ENCODE measurements at regions not wholly inside any gene's neighbourhood (a gene's known extent, or its start where the extent isn't known, plus 50 kb on each side); places are given as distances from the start of the nearest gene placed in this dataset.

GRCh38 chr6:23365732-23366131 is 760.3 kb upstream of the NRSN1 start:
- H3K36me3 Mint-ChIP-seq, result no peaks in the 10 kb centered on the region
- CTCF ChIA-PET, result no interaction called here
- no peaks in the 10 kb centered on the region for H3K27me3 Mint-ChIP-seq
- no peaks in the 10 kb centered on the region for H3K4me1 Mint-ChIP-seq
- H3K9me3 Mint-ChIP-seq, result peaks cover 8% of the 10 kb centered on the region
- DNase-seq, result no peak
- H3K27ac Mint-ChIP-seq, result no peak overlapping the region
- no peak overlapping the region for H3K4me3 Mint-ChIP-seq

GRCh38 chr6:23367311-23367710 is 758.7 kb upstream of the NRSN1 start:
- Mint-ChIP-seq H3K4me1 (no peaks in the 10 kb centered on the region), H3K27ac (no peak overlapping the region), H3K4me3 (no peak overlapping the region), H3K9me3 (peaks cover 5% of the 10 kb centered on the region), H3K27me3 (no peaks in the 10 kb centered on the region), H3K36me3 (no peaks in the 10 kb centered on the region)
- CTCF ChIA-PET, result no interaction called here
- DNase-seq, result no peak

GRCh38 chr6:23368557-23368956 is 757.5 kb upstream of the NRSN1 start:
- CTCF ChIA-PET, result no interaction called here

GRCh38 chr6:23370051-23370450 is 756.0 kb upstream of the NRSN1 start:
- CTCF ChIA-PET, result no interaction called here
- no peak overlapping the region for H3K27ac Mint-ChIP-seq

More at GRCh38 chr6:23368557-23368956, 757.5 kb upstream of the NRSN1 start:
- H3K4me1 Mint-ChIP-seq, result no peaks in the 10 kb centered on the region
- no peaks in the 10 kb centered on the region for H3K27me3 Mint-ChIP-seq
- DNase-seq, result no peak
- H3K9me3 Mint-ChIP-seq, result peaks cover 5% of the 10 kb centered on the region
- no peak overlapping the region for H3K27ac Mint-ChIP-seq
- H3K36me3 Mint-ChIP-seq, result no peaks in the 10 kb centered on the region
- H3K4me3 Mint-ChIP-seq, result no peak overlapping the region

GRCh38 chr6:23371132-23371915 is 754.7 kb upstream of the NRSN1 start:
- H3K9me3 Mint-ChIP-seq, result peaks cover 3% of the 10 kb centered on the region
- CTCF ChIA-PET, result no interaction called here
- no peak for DNase-seq
- H3K4me1 Mint-ChIP-seq, result no peaks in the 10 kb centered on the region
- no peak overlapping the region for H3K4me3 Mint-ChIP-seq
- H3K27ac Mint-ChIP-seq, result no peak overlapping the region
- no peaks in the 10 kb centered on the region for H3K36me3 Mint-ChIP-seq
- H3K27me3 Mint-ChIP-seq, result no peaks in the 10 kb centered on the region

More at GRCh38 chr6:23370051-23370450, 756.0 kb upstream of the NRSN1 start:
- Mint-ChIP-seq H3K9me3 (peaks cover 3% of the 10 kb centered on the region), H3K36me3 (no peaks in the 10 kb centered on the region), H3K27me3 (no peaks in the 10 kb centered on the region), H3K4me1 (no peaks in the 10 kb centered on the region), H3K4me3 (no peak overlapping the region)
- DNase-seq, result no peak

- Mint-ChIP-seq H3K27ac (no peak overlapping the region), H3K4me1 (no peaks in the 10 kb centered on the region), H3K4me3 (no peak overlapping the region), H3K27me3 (no peaks in the 10 kb centered on the region), H3K36me3 (no peaks in the 10 kb centered on the region), H3K9me3 (peaks cover 4% of the 10 kb centered on the region)
- CTCF ChIA-PET, result no interaction called here
- DNase-seq, result no peak
Observed at GRCh38 chr6:23377830-23378229, 748.2 kb upstream of the NRSN1 start.

GRCh38 chr6:23380465-23380864 is 745.5 kb upstream of the NRSN1 start:
- CTCF ChIA-PET, result no interaction called here
- H3K4me3 Mint-ChIP-seq, result no peak overlapping the region
- H3K36me3 Mint-ChIP-seq, result no peaks in the 10 kb centered on the region
- no peak for DNase-seq
- H3K4me1 Mint-ChIP-seq, result no peaks in the 10 kb centered on the region
- H3K27me3 Mint-ChIP-seq, result no peaks in the 10 kb centered on the region
- H3K27ac Mint-ChIP-seq, result no peak overlapping the region
- peaks cover 4% of the 10 kb centered on the region for H3K9me3 Mint-ChIP-seq

- Mint-ChIP-seq H3K36me3 (no peaks in the 10 kb centered on the region), H3K9me3 (peaks cover 5% of the 10 kb centered on the region), H3K4me1 (no peaks in the 10 kb centered on the region), H3K4me3 (no peak overlapping the region), H3K27ac (no peak overlapping the region), H3K27me3 (no peaks in the 10 kb centered on the region)
- CTCF ChIA-PET, result no interaction called here
- DNase-seq, result no peak
Observed at GRCh38 chr6:23388086-23388783, 737.8 kb upstream of the NRSN1 start.

GRCh38 chr6:23389386-23389785 is 736.6 kb upstream of the NRSN1 start:
- peaks cover 5% of the 10 kb centered on the region for H3K9me3 Mint-ChIP-seq
- CTCF ChIA-PET, result no interaction called here
- H3K27me3 Mint-ChIP-seq, result no peaks in the 10 kb centered on the region
- no peaks in the 10 kb centered on the region for H3K4me1 Mint-ChIP-seq
- no peaks in the 10 kb centered on the region for H3K36me3 Mint-ChIP-seq
- DNase-seq, result no peak
- H3K27ac Mint-ChIP-seq, result no peak overlapping the region
- no peak overlapping the region for H3K4me3 Mint-ChIP-seq

- Mint-ChIP-seq H3K36me3 (no peaks in the 10 kb centered on the region), H3K27me3 (no peaks in the 10 kb centered on the region), H3K4me1 (no peaks in the 10 kb centered on the region), H3K27ac (no peak overlapping the region), H3K9me3 (peaks cover 5% of the 10 kb centered on the region), H3K4me3 (no peak overlapping the region)
- CTCF ChIA-PET, result no interaction called here
- DNase-seq, result no peak
Observed at GRCh38 chr6:23390221-23390620, 735.8 kb upstream of the NRSN1 start.

- H3K27me3 Mint-ChIP-seq, result no peaks in the 10 kb centered on the region
- H3K36me3 Mint-ChIP-seq, result no peaks in the 10 kb centered on the region
- DNase-seq, result no peak
- H3K4me1 Mint-ChIP-seq, result no peaks in the 10 kb centered on the region
- no peak overlapping the region for H3K4me3 Mint-ChIP-seq
- H3K27ac Mint-ChIP-seq, result no peak overlapping the region
- H3K9me3 Mint-ChIP-seq, result peaks cover 2% of the 10 kb centered on the region
- CTCF ChIA-PET, result interaction anchor here (0.7 kb wide), 1 partner anchor 75 kb away, joined by 3 read pairs; no protein-coding TSS in a partner anchor
Observed at GRCh38 chr6:23394681-23395080, 731.3 kb upstream of the NRSN1 start.

GRCh38 chr6:23395381-23395780 is 730.6 kb upstream of the NRSN1 start:
- no peaks in the 10 kb centered on the region for H3K36me3 Mint-ChIP-seq
- no peaks in the 10 kb centered on the region for H3K27me3 Mint-ChIP-seq
- H3K9me3 Mint-ChIP-seq, result peaks cover 2% of the 10 kb centered on the region
- H3K4me3 Mint-ChIP-seq, result no peak overlapping the region
- DNase-seq, result no peak
- CTCF ChIA-PET, result no interaction called here
- H3K4me1 Mint-ChIP-seq, result no peaks in the 10 kb centered on the region
- H3K27ac Mint-ChIP-seq, result no peak overlapping the region

GRCh38 chr6:23396949-23397348 is 729.1 kb upstream of the NRSN1 start:
- no peaks in the 10 kb centered on the region for H3K4me1 Mint-ChIP-seq
- CTCF ChIA-PET, result no interaction called here
- no peak for DNase-seq
- no peaks in the 10 kb centered on the region for H3K9me3 Mint-ChIP-seq
- no peak overlapping the region for H3K4me3 Mint-ChIP-seq
- H3K27ac Mint-ChIP-seq, result no peak overlapping the region
- H3K36me3 Mint-ChIP-seq, result no peaks in the 10 kb centered on the region
- H3K27me3 Mint-ChIP-seq, result no peaks in the 10 kb centered on the region

- H3K27ac Mint-ChIP-seq, result no peak overlapping the region
- no peaks in the 10 kb centered on the region for H3K9me3 Mint-ChIP-seq
- H3K36me3 Mint-ChIP-seq, result no peaks in the 10 kb centered on the region
- CTCF ChIA-PET, result no interaction called here
- H3K4me1 Mint-ChIP-seq, result no peaks in the 10 kb centered on the region
- no peak overlapping the region for H3K4me3 Mint-ChIP-seq
- H3K27me3 Mint-ChIP-seq, result no peaks in the 10 kb centered on the region
- DNase-seq, result no peak
Observed at GRCh38 chr6:23403460-23403859, 722.6 kb upstream of the NRSN1 start.

- Mint-ChIP-seq H3K27ac (no peak overlapping the region), H3K36me3 (no peaks in the 10 kb centered on the region), H3K4me3 (no peak overlapping the region), H3K9me3 (peaks cover 9% of the 10 kb centered on the region), H3K4me1 (no peaks in the 10 kb centered on the region), H3K27me3 (no peaks in the 10 kb centered on the region)
- no peak for DNase-seq
- CTCF ChIA-PET, result no interaction called here
Observed at GRCh38 chr6:23409531-23409930, 716.5 kb upstream of the NRSN1 start.

Measured in activated naive CD4-positive, alpha-beta T cell treated with anti-CD3 and anti-CD28 coated beads, Interleukin-2, amount 10 ng/mL, durations not matched to agents 7 days and 5 days (primary cell).